ENCODE measurements at regions not wholly inside any gene's neighbourhood (a gene's known extent, or its start where the extent isn't known, plus 50 kb on each side); places are given as distances from the start of the nearest gene placed in this dataset.

DNA sequence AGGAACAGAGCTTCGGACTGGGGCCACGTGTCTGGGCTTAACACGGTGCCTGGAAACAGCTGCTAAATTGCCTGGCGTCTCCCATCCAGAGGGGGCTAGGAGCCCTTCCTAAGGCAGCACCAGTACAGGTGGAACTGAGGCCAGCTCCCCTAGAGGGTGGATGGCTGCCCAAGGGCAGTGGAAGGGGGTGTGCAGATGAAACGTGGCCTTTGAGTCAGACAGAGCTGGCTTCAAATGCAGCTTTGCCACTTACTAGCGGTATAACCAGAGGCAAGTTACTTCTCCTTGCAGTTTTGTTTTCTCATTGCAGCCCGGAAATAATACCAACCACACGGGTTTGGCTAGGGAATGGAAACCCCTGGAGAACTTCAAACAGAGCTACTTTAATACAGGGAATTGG, 59.3 kb upstream of the SLC24A4 start:
- Histone ChIP-seq H3K36me3 (no peaks in the 10 kb centered on the region), H3K4me3 (no peak overlapping the region), H3K9me3 (replicated peaks) (no peaks in the 10 kb centered on the region), H3K4me1 (no peaks in the 10 kb centered on the region), H3K27me3 (ENCODE audit: low read depth) (peaks cover 40% of the 10 kb centered on the region), H3K27ac (replicated peaks) (no peak overlapping the region)
- TF ChIP-seq, protein P1, sequence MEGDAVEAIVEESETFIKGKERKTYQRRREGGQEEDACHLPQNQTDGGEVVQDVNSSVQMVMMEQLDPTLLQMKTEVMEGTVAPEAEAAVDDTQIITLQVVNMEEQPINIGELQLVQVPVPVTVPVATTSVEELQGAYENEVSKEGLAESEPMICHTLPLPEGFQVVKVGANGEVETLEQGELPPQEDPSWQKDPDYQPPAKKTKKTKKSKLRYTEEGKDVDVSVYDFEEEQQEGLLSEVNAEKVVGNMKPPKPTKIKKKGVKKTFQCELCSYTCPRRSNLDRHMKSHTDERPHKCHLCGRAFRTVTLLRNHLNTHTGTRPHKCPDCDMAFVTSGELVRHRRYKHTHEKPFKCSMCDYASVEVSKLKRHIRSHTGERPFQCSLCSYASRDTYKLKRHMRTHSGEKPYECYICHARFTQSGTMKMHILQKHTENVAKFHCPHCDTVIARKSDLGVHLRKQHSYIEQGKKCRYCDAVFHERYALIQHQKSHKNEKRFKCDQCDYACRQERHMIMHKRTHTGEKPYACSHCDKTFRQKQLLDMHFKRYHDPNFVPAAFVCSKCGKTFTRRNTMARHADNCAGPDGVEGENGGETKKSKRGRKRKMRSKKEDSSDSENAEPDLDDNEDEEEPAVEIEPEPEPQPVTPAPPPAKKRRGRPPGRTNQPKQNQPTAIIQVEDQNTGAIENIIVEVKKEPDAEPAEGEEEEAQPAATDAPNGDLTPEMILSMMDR (IDR thresholded peaks at IDR 0.05; ENCODE audit: borderline replicate concordance), result no peak
- intact Hi-C loops (cut with micrococcal nuclease), result no loop called here
- DNase-seq, result no peak

DNA sequence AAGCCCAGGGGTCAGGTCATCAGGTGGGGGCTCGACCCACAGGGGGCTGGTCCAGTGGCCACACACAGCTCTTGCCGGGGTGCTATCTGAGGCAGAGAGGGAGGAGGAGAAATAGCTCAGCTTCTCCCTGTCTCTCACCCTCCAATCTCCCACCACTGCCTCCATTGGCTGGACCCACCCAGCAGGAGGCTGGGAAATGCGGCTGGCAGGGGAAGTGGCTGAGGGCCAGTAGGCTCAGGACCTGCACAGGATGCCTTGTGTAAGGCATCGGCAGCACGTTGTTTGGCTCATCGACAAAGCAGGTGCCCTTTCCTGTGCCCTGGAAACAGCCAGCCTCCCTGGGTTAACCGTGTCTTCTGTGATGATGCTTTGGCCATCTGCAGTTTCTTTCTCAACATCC, 58.8 kb upstream of the SLC24A4 start:
- Histone ChIP-seq H3K36me3 (no peaks in the 10 kb centered on the region), H3K4me3 (no peak overlapping the region), H3K27ac (replicated peaks) (no peak overlapping the region), H3K9me3 (replicated peaks) (no peaks in the 10 kb centered on the region), H3K4me1 (no peaks in the 10 kb centered on the region), H3K27me3 (ENCODE audit: low read depth) (peaks cover 35% of the 10 kb centered on the region)
- intact Hi-C loops (cut with micrococcal nuclease), result no loop called here
- DNase-seq, result no peak
- TF ChIP-seq, protein P1 (IDR thresholded peaks at IDR 0.05; ENCODE audit: borderline replicate concordance), result no peak

DNA sequence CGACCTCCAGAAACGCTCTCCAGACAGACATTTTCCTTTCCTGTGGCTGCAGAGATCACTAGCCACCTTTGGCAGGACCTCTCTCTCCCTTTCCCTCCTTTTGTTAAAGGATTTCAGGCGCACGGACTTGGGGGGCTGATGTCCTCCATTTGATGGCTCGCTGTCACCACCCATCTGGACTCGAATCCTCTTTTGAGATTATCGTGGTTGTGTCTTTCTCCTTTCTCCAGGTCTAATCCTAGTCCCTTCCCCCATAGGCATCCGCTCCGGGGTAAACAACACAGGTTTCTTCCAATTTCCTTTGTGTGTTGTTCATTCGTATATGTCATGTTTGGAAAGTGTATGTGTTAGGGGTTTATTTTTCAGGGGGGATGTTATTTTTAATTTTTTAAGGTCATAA, 56.7 kb upstream of the SLC24A4 start:
- H3K36me3 ChIP-seq, result no peaks in the 10 kb centered on the region
- no peak for DNase-seq
- no peaks in the 10 kb centered on the region for H3K4me1 ChIP-seq
- H3K27me3 ChIP-seq (ENCODE audit: low read depth), result peaks cover 29% of the 10 kb centered on the region
- TF ChIP-seq, protein P1 (IDR thresholded peaks at IDR 0.05; ENCODE audit: borderline replicate concordance), result no peak
- no peak overlapping the region for H3K4me3 ChIP-seq
- no peak overlapping the region for H3K27ac ChIP-seq (replicated peaks)
- intact Hi-C loops (cut with micrococcal nuclease), result no loop called here
- no peaks in the 10 kb centered on the region for H3K9me3 ChIP-seq (replicated peaks)

Data from left ventricle myocardium inferior (tissue), 1 donor.